Mesenchymal stem cell (in vitro differentiated cells and primary cell): ENCODE measurements at regions not wholly inside any gene's neighbourhood (a gene's known extent, or its start where the extent isn't known, plus 50 kb on each side); places are given as distances from the start of the nearest gene placed in this dataset.
"Not testable (repeated sequence)": the region's sequence is repeated elsewhere in the genome, so short reads cannot be mapped to it uniquely, and the experiment has no call there.

Experiments used
- DNase-seq: peaks from one replicate; pipeline ENCODE4 v3.0.0-alpha.2; 2013
- H2AFZ ChIP-seq: one replicate; pipeline ENCODE4 v1.6.1; 2013; ENCODE audit warnings: low read depth, mild to moderate bottlenecking, control low read depth, inconsistent platforms, low read length, moderate library complexity
- H2AK5ac ChIP-seq: 2 replicates; pipeline ENCODE4 v1.6.1; 2013; ENCODE audit warnings: low read length, moderate library complexity, mild to moderate bottlenecking, inconsistent platforms; ENCODE audit not compliant: severe bottlenecking
- H2BK120ac ChIP-seq: one replicate; pipeline ENCODE4 v1.6.1; 2013; ENCODE audit warnings: low read depth, mild to moderate bottlenecking, inconsistent platforms, low read length, moderate library complexity
- H2BK12ac ChIP-seq, 2 experiments: one replicate each; pipeline ENCODE4 v1.6.1; 2013; ENCODE audit warnings: inconsistent platforms in 2 of 2, low read length in 2 of 2, mild to moderate bottlenecking in 2 of 2, moderate library complexity in 2 of 2, control low read depth in 1 of 2
- H2BK15ac ChIP-seq: one replicate; pipeline ENCODE4 v1.6.1; 2013; ENCODE audit warnings: mild to moderate bottlenecking, low read depth, inconsistent platforms; ENCODE audit not compliant: poor library complexity, severe bottlenecking
- H2BK5ac ChIP-seq: 2 replicates; pipeline ENCODE4 v1.6.1; 2013; ENCODE audit warnings: low read depth, mild to moderate bottlenecking, low read length, control low read depth, inconsistent platforms; ENCODE audit not compliant: poor library complexity, severe bottlenecking
- H3K14ac ChIP-seq, 2 experiments: one replicate each; pipeline ENCODE4 v1.6.1; 2013; ENCODE audit warnings: inconsistent platforms in 2 of 2, low read length in 2 of 2, control low read depth in 1 of 2, mild to moderate bottlenecking in 1 of 2, moderate library complexity in 1 of 2
- H3K18ac ChIP-seq, 2 experiments: one replicate each; pipeline ENCODE4 v1.6.1; 2013; ENCODE audit warnings: inconsistent platforms in 2 of 2, low read length in 2 of 2, control low read depth in 1 of 2, low read depth in 1 of 2, mild to moderate bottlenecking in 1 of 2
- H3K23ac ChIP-seq, 2 experiments: one replicate each; pipeline ENCODE4 v1.6.1; 2013; ENCODE audit warnings: inconsistent platforms in 2 of 2, low read length in 2 of 2, mild to moderate bottlenecking in 2 of 2, moderate library complexity in 2 of 2, control low read depth in 1 of 2
- H3K27ac ChIP-seq: 2 replicates; pipeline ENCODE4 v1.5.1; 2013; ENCODE audit warnings: mild to moderate bottlenecking, moderate library complexity, low read length, control low read depth, inconsistent platforms; ENCODE audit not compliant: poor library complexity, severe bottlenecking
- H3K27me3 ChIP-seq, 2 experiments: 2 replicates each; pipeline versions ENCODE4 v1.6.1 to v1.7.0; 2013; ENCODE audit warnings: low read length in 2 of 2, mild to moderate bottlenecking in 2 of 2, moderate library complexity in 2 of 2, control low read depth in 1 of 2, inconsistent platforms in 1 of 2; ENCODE audit not compliant: control insufficient read depth in 1 of 2, insufficient read depth in 1 of 2
- H3K36me3 ChIP-seq, 2 experiments: 2 replicates each; pipeline versions ENCODE4 v1.6.1 to v1.7.0; 2013; ENCODE audit warnings: low read length in 2 of 2, control low read depth in 1 of 2, inconsistent platforms in 1 of 2, low read depth in 1 of 2, mild to moderate bottlenecking in 1 of 2; ENCODE audit not compliant: insufficient read depth in 2 of 2, control insufficient read depth in 1 of 2
- H3K4ac ChIP-seq, 2 experiments: one replicate each; pipeline ENCODE4 v1.6.1; 2013; ENCODE audit warnings: inconsistent platforms in 2 of 2, low read length in 2 of 2, mild to moderate bottlenecking in 2 of 2, moderate library complexity in 2 of 2, control low read depth in 1 of 2, low read depth in 1 of 2
- H3K4me1 ChIP-seq: 2 replicates; pipeline ENCODE4 v1.6.1; 2013; ENCODE audit warnings: low read depth, low read length, control low read depth; ENCODE audit not compliant: control insufficient read depth, insufficient read depth
- H3K4me2 ChIP-seq: 2 replicates; pipeline ENCODE4 v1.6.1; 2013; ENCODE audit warnings: low read length, mild to moderate bottlenecking, inconsistent platforms; ENCODE audit not compliant: poor library complexity, severe bottlenecking
- H3K4me3 ChIP-seq, 2 experiments: 2 replicates each; pipeline versions ENCODE4 v1.5.1 to v1.7.0; 2013; ENCODE audit warnings: low read length in 2 of 2, mild to moderate bottlenecking in 2 of 2, control low read depth in 1 of 2, low read depth in 1 of 2; ENCODE audit not compliant: insufficient read depth in 1 of 2
- H3K79me1 ChIP-seq: replicated peaks from 2 replicates; pipeline ENCODE4 v1.6.1; 2013; ENCODE audit warnings: mild to moderate bottlenecking, control low read depth, low read length, inconsistent platforms; ENCODE audit not compliant: poor library complexity, severe bottlenecking
- H3K9ac ChIP-seq: 2 replicates; pipeline ENCODE4 v1.7.0; 2013; ENCODE audit warnings: mild to moderate bottlenecking, low read length, moderate library complexity
- H3K9me3 ChIP-seq: 2 replicates; pipeline ENCODE4 v1.7.0; 2013; ENCODE audit warnings: mild to moderate bottlenecking, low read length; ENCODE audit not compliant: control insufficient read depth
- H4K8ac ChIP-seq: one replicate; pipeline ENCODE4 v1.6.1; 2013; ENCODE audit warnings: inconsistent platforms, mild to moderate bottlenecking, low read length, moderate library complexity
- H4K91ac ChIP-seq: one replicate; pipeline ENCODE4 v1.6.1; 2013; ENCODE audit warnings: mild to moderate bottlenecking, low read length, inconsistent platforms
- WGBS: methylation state at CpG from one replicate; pipeline ENCODE4 v1.1.7; 2013; ENCODE audit warnings: mixed read lengths; 5-methylcytosine and 5-hydroxymethylcytosine counted together

DNA sequence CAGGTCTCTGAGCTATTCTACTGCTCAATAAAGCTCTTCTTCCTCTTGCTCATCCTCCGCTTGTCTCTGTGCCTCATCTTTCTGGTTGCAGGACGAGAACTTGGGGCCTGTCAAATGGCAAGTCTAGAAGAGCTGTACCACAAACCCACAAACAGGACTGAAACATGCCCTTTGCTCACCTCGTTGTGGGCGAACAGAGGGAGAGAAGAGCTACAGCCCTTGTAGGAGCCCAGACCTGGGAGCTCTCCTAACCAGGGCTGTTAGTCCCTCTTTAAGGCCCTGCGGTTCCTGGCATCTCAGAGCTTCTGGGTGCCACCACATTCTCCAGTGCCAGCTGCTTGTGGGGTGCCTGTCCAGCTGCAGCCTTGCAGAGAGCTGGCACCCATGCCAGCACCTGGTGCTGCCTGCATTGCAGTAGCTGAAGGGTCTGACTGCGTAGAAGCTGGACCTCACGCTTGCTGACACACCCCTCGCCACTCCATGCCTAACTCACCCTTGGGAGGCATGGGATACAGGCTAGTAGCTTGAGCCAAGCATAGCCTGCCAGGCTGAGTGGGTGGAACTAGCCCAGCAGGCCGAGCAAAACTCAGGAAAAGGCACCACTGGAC lies 313.4 kb downstream of the ANKRD30B start:
- H3K79me1 ChIP-seq, H4K8ac ChIP-seq, H4K91ac ChIP-seq, H3K36me3 ChIP-seq, H3K4me2 ChIP-seq, H3K9ac ChIP-seq, H3K4me1 ChIP-seq, DNase-seq, H3K4me3 ChIP-seq, H2BK120ac ChIP-seq, H3K4ac ChIP-seq, H3K18ac ChIP-seq, H2BK5ac ChIP-seq, H3K27ac ChIP-seq, H3K9me3 ChIP-seq, H2AFZ ChIP-seq, H3K14ac ChIP-seq, H3K27me3 ChIP-seq, H2BK12ac ChIP-seq, H3K23ac ChIP-seq, H2AK5ac ChIP-seq, H2BK15ac ChIP-seq: not testable (repeated sequence)
- WGBS: 66% methylated on average over 9 of the region's 9 CpGs

DNA sequence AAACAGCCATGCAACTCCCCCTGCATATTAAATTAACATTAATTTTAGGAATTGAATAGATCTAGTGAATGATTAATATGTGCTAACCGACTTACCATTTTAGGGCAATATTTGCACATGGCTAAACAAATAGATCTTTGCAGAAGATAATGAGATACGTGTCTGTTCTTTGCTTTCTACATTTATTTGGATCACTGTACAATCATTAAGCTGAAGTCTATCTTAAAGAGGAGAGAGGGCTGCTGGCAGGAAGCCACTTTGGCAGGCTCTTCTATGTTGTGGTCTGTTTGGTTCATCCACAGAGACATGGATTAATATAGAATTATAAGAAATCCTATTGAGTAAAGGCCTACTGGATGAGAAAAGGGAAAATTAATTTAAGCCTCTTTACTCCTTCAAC lies 318.5 kb downstream of the ANKRD30B start:
- not testable (repeated sequence) for H2AK5ac ChIP-seq, H2BK120ac ChIP-seq, H3K27me3 ChIP-seq, H2BK12ac ChIP-seq, H3K4me1 ChIP-seq, H3K9me3 ChIP-seq, H3K14ac ChIP-seq, H3K9ac ChIP-seq, H3K4ac ChIP-seq, H3K36me3 ChIP-seq, H3K79me1 ChIP-seq, H3K18ac ChIP-seq, H2BK15ac ChIP-seq, H3K4me2 ChIP-seq, H2AFZ ChIP-seq, H3K23ac ChIP-seq, H2BK5ac ChIP-seq, H3K4me3 ChIP-seq, H4K91ac ChIP-seq, H3K27ac ChIP-seq, DNase-seq, H4K8ac ChIP-seq
- no CpG with 5 or more reads among the region's 2 CpGs for WGBS

DNA sequence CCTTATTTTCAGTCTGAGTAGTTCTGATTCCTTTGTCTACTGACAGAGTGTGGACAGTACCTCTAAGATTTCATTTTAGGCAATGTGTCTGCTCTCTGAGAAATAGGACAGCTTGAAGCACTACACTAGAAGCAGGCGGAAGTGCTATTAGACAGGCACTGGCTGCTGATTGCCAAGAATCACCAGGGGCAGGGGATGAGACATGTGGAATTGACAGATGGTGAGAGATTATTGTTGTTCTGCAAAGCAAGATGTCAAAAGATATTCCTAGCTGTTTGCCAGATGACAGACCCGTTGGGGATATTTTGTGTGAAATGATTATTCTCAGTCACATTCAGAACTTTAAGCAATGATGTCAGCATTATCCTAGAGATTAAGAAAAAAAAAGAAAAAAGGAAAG lies 323.3 kb downstream of the ANKRD30B start:
- H3K9ac ChIP-seq, H2BK5ac ChIP-seq, H3K14ac ChIP-seq, H3K27ac ChIP-seq, H2AFZ ChIP-seq, H3K4me1 ChIP-seq, H4K8ac ChIP-seq, DNase-seq, H2BK120ac ChIP-seq, H3K18ac ChIP-seq, H3K9me3 ChIP-seq, H3K4me2 ChIP-seq, H3K36me3 ChIP-seq, H2BK15ac ChIP-seq, H2BK12ac ChIP-seq, H3K27me3 ChIP-seq, H3K23ac ChIP-seq, H3K4me3 ChIP-seq, H3K79me1 ChIP-seq, H2AK5ac ChIP-seq, H3K4ac ChIP-seq, H4K91ac ChIP-seq: not testable (repeated sequence)
- 68% methylated on average over 1 of the region's 2 CpGs for WGBS
